GM12878 (cell line): ENCODE measurements at regions not wholly inside any gene's neighbourhood (a gene's known extent, or its start where the extent isn't known, plus 50 kb on each side); places are given as distances from the start of the nearest gene placed in this dataset.

ENCODE experiments used
- ATAC-seq: fragments of 200-7000 bp; cut with Tn5 transposase; 3 replicates; pipeline ENCODE4 v1.9.1; 2020; ENCODE audit warnings: mild to moderate bottlenecking, moderate library complexity
- BruUV-seq: library from RNA; stranded (reverse); fragments of 400-500 nt; replicated peaks from 2 replicates; lab custom pipeline; 2021; lab: Mats Ljungman, UMichigan
- CTCF ChIA-PET: fragments of 300-600 bp; sonication (Branson Sonifier 250); formaldehyde crosslinking; extraction: SDS; loops from one replicate; lab custom pipeline; 2021; ENCODE audit warnings: inconsistent platforms; lab: Yijun Ruan, JAX
- POLR2A ChIA-PET: fragments of 350-600 bp; formaldehyde crosslinking; extraction: SDS; loops from one replicate; lab custom pipeline; 2021; ENCODE audit warnings: inconsistent platforms; lab: Charles Lee
- RAD21 ChIA-PET: fragments of 300-600 bp; sonication (Branson Sonifier 250); formaldehyde crosslinking; loops from one replicate; lab custom pipeline; 2023; ENCODE audit warnings: antibody characterized with exemption; ENCODE audit not compliant: unreplicated experiment; lab: Charles Lee
- SMC1A ChIA-PET: fragments of 300-600 bp; sonication (Branson Sonifier 250); formaldehyde crosslinking; loops from one replicate; lab custom pipeline; 2023; ENCODE audit not compliant: unreplicated experiment, uncharacterized antibody; lab: Charles Lee
- DNase-seq: peaks from one replicate; pipeline ENCODE4 v3.0.0-alpha.2; 2011; ENCODE audit warnings: low read depth, low spot score
- FAIRE-seq: peaks from 3 replicates; lab custom pipeline; 2011; peaks lifted over from hg19 to GRCh38; lab: Jason Lieb, UNC
- H2AFZ ChIP-seq: 2 replicates; pipeline ENCODE4 v1.6.0; 2011; ENCODE audit warnings: low read depth, low read length, control low read depth; ENCODE audit not compliant: control insufficient read depth
- H3K27ac ChIP-seq: 2 replicates; pipeline ENCODE4 v1.5.1; 2011; ENCODE audit warnings: control low read depth; ENCODE audit not compliant: control insufficient read depth, insufficient read depth
- H3K27me3 ChIP-seq, 2 experiments: replicated peaks in 1 of 2; 2 replicates each; pipeline versions ENCODE4 v1.6.0 to v1.6.1; 2011; ENCODE audit warnings: low read length in 1 of 2; ENCODE audit not compliant: control insufficient read depth in 2 of 2, insufficient read depth in 2 of 2
- H3K36me3 ChIP-seq, 2 experiments: 2 replicates each; pipeline ENCODE4 v1.5.1; 2011; ENCODE audit warnings: low read length in 1 of 2; ENCODE audit not compliant: control insufficient read depth in 2 of 2, insufficient read depth in 2 of 2
- H3K4me1 ChIP-seq: 2 replicates; pipeline ENCODE4 v1.6.1; 2011; ENCODE audit warnings: mild to moderate bottlenecking, low read length, moderate library complexity, mixed read lengths; ENCODE audit not compliant: control insufficient read depth, insufficient read depth
- H3K4me2 ChIP-seq: 2 replicates; pipeline ENCODE4 v1.6.0; 2011; ENCODE audit warnings: control low read depth; ENCODE audit not compliant: control insufficient read depth, insufficient read depth
- H3K4me3 ChIP-seq: fragments of 200-600 bp; sonication (generic); 2 replicates; pipeline ENCODE4 v1.5.1; 2016
- H3K79me2 ChIP-seq: 2 replicates; pipeline ENCODE4 v1.6.0; 2011; ENCODE audit warnings: low read length; ENCODE audit not compliant: control insufficient read depth, insufficient read depth
- H3K9ac ChIP-seq: 2 replicates; pipeline ENCODE4 v1.8.0; 2011; ENCODE audit warnings: low read length, control low read depth, mixed read lengths; ENCODE audit not compliant: control insufficient read depth, insufficient read depth
- H3K9me3 ChIP-seq: replicated peaks from 3 replicates; pipeline ENCODE4 v1.5.1; 2011; ENCODE audit warnings: mild to moderate bottlenecking, low read length; ENCODE audit not compliant: control insufficient read depth, insufficient read depth
- H4K20me1 ChIP-seq: 2 replicates; pipeline ENCODE4 v1.6.0; 2011; ENCODE audit not compliant: control insufficient read depth, insufficient read depth
- BACH1 ChIP-seq: fragments of 450-650 bp; IDR thresholded peaks from 2 replicates; pipeline ENCODE4 v1.6.1; 2017; ENCODE audit warnings: mild to moderate bottlenecking, borderline replicate concordance
- EED ChIP-seq: sonication (generic); IDR thresholded peaks from 2 replicates; pipeline ENCODE4 v1.6.1; 2016; ENCODE audit warnings: antibody characterized with exemption, low read depth
- FOXM1 ChIP-seq: IDR thresholded peaks from 2 replicates; pipeline ENCODE4 v1.6.1; 2012; ENCODE audit warnings: low read depth, mild to moderate bottlenecking, inconsistent platforms, low read length, moderate library complexity
- GABPA ChIP-seq: IDR thresholded peaks from 2 replicates; pipeline ENCODE4 v1.6.1; 2014; ENCODE audit warnings: antibody characterized with exemption, low read depth, mild to moderate bottlenecking, inconsistent platforms
- IKZF1 ChIP-seq: fragments of 450-650 bp; conservative IDR thresholded peaks from 2 replicates; pipeline ENCODE4 v1.6.1; 2017; ENCODE audit warnings: antibody characterized with exemption, mild to moderate bottlenecking
- IRF4 ChIP-seq: IDR thresholded peaks from 2 replicates; pipeline ENCODE4 v1.6.1; 2011; ENCODE audit warnings: low read depth, low read length
- JUNB ChIP-seq: IDR thresholded peaks from 2 replicates; pipeline ENCODE4 v1.6.1; 2016; ENCODE audit warnings: antibody characterized with exemption, mild to moderate bottlenecking
- SIN3A ChIP-seq: IDR thresholded peaks from 2 replicates; pipeline ENCODE4 v1.6.1; 2012; ENCODE audit warnings: low read depth, low read length, improper control_type of control experiment
- TAF1 ChIP-seq: IDR thresholded peaks from 2 replicates; pipeline ENCODE4 v1.6.1; 2011; ENCODE audit warnings: mild to moderate bottlenecking, low read depth, low read length, borderline replicate concordance
- TARDBP ChIP-seq: IDR thresholded peaks from 2 replicates; pipeline ENCODE4 v1.6.1; 2016; ENCODE audit warnings: borderline replicate concordance
- ZBED1 ChIP-seq: IDR thresholded peaks from 2 replicates; pipeline ENCODE4 v1.6.1; 2016; ENCODE audit warnings: borderline replicate concordance
- ZNF622 ChIP-seq: fragments of 450-650 bp; IDR thresholded peaks from 2 replicates; pipeline ENCODE4 v1.6.1; 2017; ENCODE audit warnings: mild to moderate bottlenecking, inconsistent platforms
- WGBS: methylation state at CpG from one replicate; pipeline ENCODE4 v1.1.6; 2016; ENCODE audit warnings: low lambda C conversion rate; ENCODE audit not compliant: insufficient replicate concordance, insufficient coverage; ENCODE audit errors: missing lambda C conversion rate; 5-methylcytosine and 5-hydroxymethylcytosine counted together
- in situ Hi-C: fragments of 300-500 bp; cut with MboI; formaldehyde crosslinking; loops from 9 replicates; pipeline ENCODE4 v1.14.3; 2018; ENCODE audit warnings: mixed read lengths
- intact Hi-C: fragments of 100-400 bp; cut with micrococcal nuclease; formaldehyde crosslinking; loops from one replicate; pipeline ENCODE4 v1.14.2; 2022; ENCODE audit not compliant: unreplicated experiment
- TF ChIP-seq, protein P1 (sequence below): IDR thresholded peaks from 2 replicates; pipeline ENCODE4 v1.6.1; 2012; ENCODE audit warnings: mild to moderate bottlenecking, low read depth, low read length
- TF ChIP-seq, protein P2 (sequence below), 3 experiments: IDR thresholded peaks in 2 of 3; conservative IDR thresholded peaks in 1 of 3; 2 replicates each; pipeline ENCODE4 v1.5.1; 2011; ENCODE audit warnings: low read depth in 3 of 3, low read length in 3 of 3, mild to moderate bottlenecking in 3 of 3, control low read depth in 2 of 3, moderate library complexity in 2 of 3, inconsistent platforms in 1 of 3, mixed read lengths in 1 of 3; ENCODE audit not compliant: control insufficient read depth in 2 of 3, insufficient read depth in 1 of 3; ENCODE audit errors: extremely low read depth in 1 of 3
- TF ChIP-seq, protein P3 (sequence below): fragments of 450-650 bp; IDR thresholded peaks from 2 replicates; pipeline ENCODE4 v1.6.1; 2016; ENCODE audit warnings: mild to moderate bottlenecking

DNA sequence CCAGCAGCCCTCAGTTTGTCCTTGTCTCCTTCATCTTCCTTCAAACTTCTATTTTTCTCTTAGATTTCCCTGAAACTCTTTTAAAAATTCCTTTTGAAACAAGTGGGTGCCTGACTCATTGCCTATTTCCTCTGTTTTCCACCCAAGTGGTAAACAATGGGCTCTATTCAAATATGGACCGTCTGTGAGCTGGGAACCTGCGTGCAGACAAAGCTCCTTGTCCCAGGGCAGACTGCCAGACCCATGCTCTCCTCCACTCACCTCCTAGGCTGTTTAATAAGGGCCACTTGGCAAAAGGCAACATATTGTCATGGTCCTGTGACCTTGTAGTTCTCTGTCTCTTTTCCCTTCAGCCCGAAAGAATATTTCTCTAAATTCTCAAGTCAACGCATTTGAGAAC, 332.7 kb upstream of the THBS1 start:
- Histone ChIP-seq H3K4me3 (no peak overlapping the region), H3K9me3 (no peaks in the 10 kb centered on the region), H3K4me2 (no peak overlapping the region), H3K79me2 (no peaks in the 10 kb centered on the region), H3K27me3 (no peaks in the 10 kb centered on the region), H3K27ac (no peak overlapping the region), H2AFZ (no peak overlapping the region), H4K20me1 (no peaks in the 10 kb centered on the region), H3K9ac (no peak overlapping the region), H3K36me3 (no peaks in the 10 kb centered on the region), H3K4me1 (no peaks in the 10 kb centered on the region)
- FAIRE-seq (no peak), ATAC-seq (no peak), DNase-seq (no peak)
- SMC1A ChIA-PET: no interaction called here
- intact Hi-C loops: no loop called here
- in situ Hi-C loops: no loop called here
- CTCF ChIA-PET: no interaction called here
- POLR2A ChIA-PET: no interaction called here
- BruUV-seq: no TSS peak
- TF ChIP-seq IRF4: no peak
- TF ChIP-seq ZNF622: no peak
- no peak for TF ChIP-seq BACH1
- TF ChIP-seq FOXM1: no peak
- TF ChIP-seq, protein P1, sequence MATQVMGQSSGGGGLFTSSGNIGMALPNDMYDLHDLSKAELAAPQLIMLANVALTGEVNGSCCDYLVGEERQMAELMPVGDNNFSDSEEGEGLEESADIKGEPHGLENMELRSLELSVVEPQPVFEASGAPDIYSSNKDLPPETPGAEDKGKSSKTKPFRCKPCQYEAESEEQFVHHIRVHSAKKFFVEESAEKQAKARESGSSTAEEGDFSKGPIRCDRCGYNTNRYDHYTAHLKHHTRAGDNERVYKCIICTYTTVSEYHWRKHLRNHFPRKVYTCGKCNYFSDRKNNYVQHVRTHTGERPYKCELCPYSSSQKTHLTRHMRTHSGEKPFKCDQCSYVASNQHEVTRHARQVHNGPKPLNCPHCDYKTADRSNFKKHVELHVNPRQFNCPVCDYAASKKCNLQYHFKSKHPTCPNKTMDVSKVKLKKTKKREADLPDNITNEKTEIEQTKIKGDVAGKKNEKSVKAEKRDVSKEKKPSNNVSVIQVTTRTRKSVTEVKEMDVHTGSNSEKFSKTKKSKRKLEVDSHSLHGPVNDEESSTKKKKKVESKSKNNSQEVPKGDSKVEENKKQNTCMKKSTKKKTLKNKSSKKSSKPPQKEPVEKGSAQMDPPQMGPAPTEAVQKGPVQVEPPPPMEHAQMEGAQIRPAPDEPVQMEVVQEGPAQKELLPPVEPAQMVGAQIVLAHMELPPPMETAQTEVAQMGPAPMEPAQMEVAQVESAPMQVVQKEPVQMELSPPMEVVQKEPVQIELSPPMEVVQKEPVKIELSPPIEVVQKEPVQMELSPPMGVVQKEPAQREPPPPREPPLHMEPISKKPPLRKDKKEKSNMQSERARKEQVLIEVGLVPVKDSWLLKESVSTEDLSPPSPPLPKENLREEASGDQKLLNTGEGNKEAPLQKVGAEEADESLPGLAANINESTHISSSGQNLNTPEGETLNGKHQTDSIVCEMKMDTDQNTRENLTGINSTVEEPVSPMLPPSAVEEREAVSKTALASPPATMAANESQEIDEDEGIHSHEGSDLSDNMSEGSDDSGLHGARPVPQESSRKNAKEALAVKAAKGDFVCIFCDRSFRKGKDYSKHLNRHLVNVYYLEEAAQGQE: no peak
- TF ChIP-seq, protein P2, sequence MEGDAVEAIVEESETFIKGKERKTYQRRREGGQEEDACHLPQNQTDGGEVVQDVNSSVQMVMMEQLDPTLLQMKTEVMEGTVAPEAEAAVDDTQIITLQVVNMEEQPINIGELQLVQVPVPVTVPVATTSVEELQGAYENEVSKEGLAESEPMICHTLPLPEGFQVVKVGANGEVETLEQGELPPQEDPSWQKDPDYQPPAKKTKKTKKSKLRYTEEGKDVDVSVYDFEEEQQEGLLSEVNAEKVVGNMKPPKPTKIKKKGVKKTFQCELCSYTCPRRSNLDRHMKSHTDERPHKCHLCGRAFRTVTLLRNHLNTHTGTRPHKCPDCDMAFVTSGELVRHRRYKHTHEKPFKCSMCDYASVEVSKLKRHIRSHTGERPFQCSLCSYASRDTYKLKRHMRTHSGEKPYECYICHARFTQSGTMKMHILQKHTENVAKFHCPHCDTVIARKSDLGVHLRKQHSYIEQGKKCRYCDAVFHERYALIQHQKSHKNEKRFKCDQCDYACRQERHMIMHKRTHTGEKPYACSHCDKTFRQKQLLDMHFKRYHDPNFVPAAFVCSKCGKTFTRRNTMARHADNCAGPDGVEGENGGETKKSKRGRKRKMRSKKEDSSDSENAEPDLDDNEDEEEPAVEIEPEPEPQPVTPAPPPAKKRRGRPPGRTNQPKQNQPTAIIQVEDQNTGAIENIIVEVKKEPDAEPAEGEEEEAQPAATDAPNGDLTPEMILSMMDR (IDR thresholded peaks at IDR 0.05 in 2 of 3, conservative IDR thresholded peaks at IDR 0.05 in 1 of 3; ENCODE audit: control insufficient read depth in 2 of 3, extremely low read depth in 1 of 3, insufficient read depth in 1 of 3, low read depth in 3 of 3, low read length in 3 of 3): no peak
- no peak for TF ChIP-seq GABPA
- TF ChIP-seq JUNB: no peak
- TF ChIP-seq TAF1: no peak
- no peak for TF ChIP-seq EED
- no peak for TF ChIP-seq SIN3A
- TF ChIP-seq, protein P3, sequence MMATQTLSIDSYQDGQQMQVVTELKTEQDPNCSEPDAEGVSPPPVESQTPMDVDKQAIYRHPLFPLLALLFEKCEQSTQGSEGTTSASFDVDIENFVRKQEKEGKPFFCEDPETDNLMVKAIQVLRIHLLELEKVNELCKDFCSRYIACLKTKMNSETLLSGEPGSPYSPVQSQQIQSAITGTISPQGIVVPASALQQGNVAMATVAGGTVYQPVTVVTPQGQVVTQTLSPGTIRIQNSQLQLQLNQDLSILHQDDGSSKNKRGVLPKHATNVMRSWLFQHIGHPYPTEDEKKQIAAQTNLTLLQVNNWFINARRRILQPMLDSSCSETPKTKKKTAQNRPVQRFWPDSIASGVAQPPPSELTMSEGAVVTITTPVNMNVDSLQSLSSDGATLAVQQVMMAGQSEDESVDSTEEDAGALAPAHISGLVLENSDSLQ: no peak
- no peak for TF ChIP-seq ZBED1
- no peak for TF ChIP-seq IKZF1
- no peak for TF ChIP-seq TARDBP
- 40% methylated on average over 4 of the region's 4 CpGs for WGBS
- RAD21 ChIA-PET: no interaction called here
